Muscle layer of duodenum (tissue), 2 donors: ENCODE measurements at regions not wholly inside any gene's neighbourhood (a gene's known extent, or its start where the extent isn't known, plus 50 kb on each side); places are given as distances from the start of the nearest gene placed in this dataset.
"Not testable (repeated sequence)": the region's sequence is repeated elsewhere in the genome, so short reads cannot be mapped to it uniquely, and the experiment has no call there.

Source experiments
- H3K27ac ChIP-seq: one replicate; pipeline ENCODE4 v1.7.0; 2013; ENCODE audit warnings: mild to moderate bottlenecking, low read length
- H3K27me3 ChIP-seq: one replicate; pipeline ENCODE4 v1.7.0; 2013; ENCODE audit warnings: low read depth, mild to moderate bottlenecking, control low read depth, low read length
- H3K36me3 ChIP-seq, 2 donors: one replicate each; pipeline ENCODE4 v1.7.0; 2013; ENCODE audit warnings: low read length in 2 of 2, control low read depth in 1 of 2, mild to moderate bottlenecking in 1 of 2; ENCODE audit not compliant: insufficient read depth in 2 of 2, control insufficient read depth in 1 of 2
- H3K4me1 ChIP-seq, 2 donors: one replicate each; pipeline ENCODE4 v1.7.0; 2013; ENCODE audit warnings: low read length in 2 of 2, mild to moderate bottlenecking in 2 of 2, control low read depth in 1 of 2, moderate library complexity in 1 of 2; ENCODE audit not compliant: insufficient read depth in 2 of 2, control insufficient read depth in 1 of 2
- H3K4me3 ChIP-seq, 2 donors: one replicate each; pipeline ENCODE4 v1.7.0; 2013; ENCODE audit warnings: low read length in 2 of 2, low read depth in 1 of 2, mild to moderate bottlenecking in 1 of 2
- H3K9me3 ChIP-seq, 2 donors: one replicate each; pipeline ENCODE4 v1.7.0; 2013; ENCODE audit warnings: low read length in 2 of 2, control low read depth in 1 of 2, mild to moderate bottlenecking in 1 of 2; ENCODE audit not compliant: control insufficient read depth in 1 of 2
- donor health status: healthy.

DNA sequence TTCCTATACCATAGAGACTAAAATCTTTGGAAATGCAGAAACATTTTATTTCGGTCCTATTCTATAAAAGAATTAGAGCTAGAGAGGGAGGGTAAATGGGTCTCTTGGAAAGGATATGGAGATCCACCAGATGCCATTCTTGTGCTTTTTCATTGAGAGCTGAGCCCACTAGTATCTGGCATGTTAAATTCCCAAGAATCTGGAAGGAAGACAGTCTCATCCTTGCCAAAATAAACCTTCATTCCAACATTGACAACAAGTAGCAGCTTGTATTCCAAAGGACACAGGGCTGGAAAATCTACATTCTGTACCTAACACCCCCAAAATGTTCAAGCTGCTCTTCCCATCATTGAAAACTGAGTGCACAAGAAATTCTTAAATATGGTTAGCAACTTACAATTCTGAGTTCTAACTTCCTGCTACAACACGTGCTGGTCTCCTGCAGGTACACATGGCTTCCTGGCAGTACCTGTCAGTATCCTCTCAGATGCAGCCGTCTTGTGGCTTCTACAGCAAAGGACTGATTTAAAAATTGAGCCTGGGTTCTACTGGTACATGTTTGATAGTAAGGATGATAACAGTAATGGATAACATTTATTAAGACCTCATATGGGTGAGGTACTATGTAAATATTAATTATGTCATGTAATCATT is 348.1 kb downstream of the SV2B start:
- no peaks in the 10 kb centered on the region for H3K27me3 ChIP-seq
- H3K9me3 ChIP-seq = no peaks in the 10 kb centered on the region
- no peak overlapping the region for H3K4me3 ChIP-seq
- H3K4me1 ChIP-seq = no peaks in the 10 kb centered on the region
- no peak overlapping the region for H3K27ac ChIP-seq
- no peaks in the 10 kb centered on the region for H3K36me3 ChIP-seq

DNA sequence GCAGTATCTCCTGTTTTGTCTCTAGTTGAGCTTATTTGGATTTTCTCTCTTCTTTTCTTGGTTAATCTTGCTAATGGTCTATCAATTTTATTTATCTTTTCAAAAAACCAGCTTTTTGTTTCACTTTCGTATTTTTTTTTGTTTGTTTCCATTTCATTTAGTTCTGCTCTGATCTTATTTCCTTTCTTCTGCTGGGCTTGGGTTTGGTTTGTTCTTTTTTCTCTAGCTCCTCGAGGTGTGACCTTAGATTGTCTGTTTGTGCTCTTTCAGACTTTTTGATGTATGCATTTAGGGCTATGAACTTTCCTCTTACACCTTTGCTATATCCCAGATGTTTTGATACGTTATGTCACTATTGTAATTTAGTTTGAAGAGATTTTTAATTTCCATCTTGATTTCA is 353.3 kb downstream of the SV2B start:
- not testable (repeated sequence) for H3K4me1 ChIP-seq, H3K9me3 ChIP-seq, H3K4me3 ChIP-seq, H3K27ac ChIP-seq, H3K36me3 ChIP-seq, H3K27me3 ChIP-seq

DNA sequence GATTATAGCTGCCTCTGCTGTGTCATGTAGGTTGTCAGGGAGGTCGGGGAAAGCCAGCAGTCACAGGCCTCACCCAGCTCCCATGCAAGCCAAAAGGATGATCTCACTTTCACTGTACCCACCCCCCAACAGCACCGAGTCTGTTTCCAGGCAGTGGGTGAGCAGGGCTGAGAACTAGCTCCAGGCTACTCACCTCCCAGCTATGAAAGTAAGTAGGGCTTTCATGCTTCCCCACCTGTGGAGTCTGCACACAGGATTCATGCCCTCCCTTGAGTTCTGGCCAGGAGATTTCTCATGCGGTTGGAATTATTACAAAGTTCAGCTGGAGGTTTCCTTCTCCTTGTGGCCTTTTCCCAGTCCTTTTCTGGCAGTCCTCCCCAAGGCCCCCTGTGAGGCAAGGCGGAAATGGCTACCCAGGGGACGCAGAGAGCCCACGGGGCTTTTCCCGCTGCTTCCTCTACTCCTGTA is 356.2 kb downstream of the SV2B start:
- no peaks in the 10 kb centered on the region for H3K4me1 ChIP-seq
- H3K27ac ChIP-seq = no peak overlapping the region
- no peaks in the 10 kb centered on the region for H3K36me3 ChIP-seq

DNA sequence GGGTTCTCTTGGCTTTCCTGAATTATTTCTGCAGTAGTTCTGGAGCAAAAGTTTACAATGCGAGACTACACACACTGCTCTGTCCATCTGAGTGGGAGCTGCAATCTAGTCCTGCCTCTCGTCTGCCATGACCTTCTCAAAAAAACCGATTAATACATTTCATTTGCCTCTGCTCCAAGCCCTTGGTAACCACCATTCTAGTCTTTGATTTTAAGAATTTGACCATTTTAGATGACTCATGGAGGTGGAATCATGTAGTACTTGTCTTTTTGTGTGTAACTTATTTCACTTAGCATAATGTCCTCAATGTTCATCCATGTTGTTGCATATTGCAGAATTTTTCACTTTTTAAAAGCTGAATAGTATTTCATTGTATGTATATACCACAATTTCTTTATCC is 356.9 kb downstream of the SV2B start:
- Histone ChIP-seq H3K36me3 (no peaks in the 10 kb centered on the region), H3K4me1 (no peaks in the 10 kb centered on the region), H3K27me3 (no peaks in the 10 kb centered on the region), H3K4me3 (no peak overlapping the region), H3K27ac (no peak overlapping the region), H3K9me3 (peaks cover 0 to 2% of the 10 kb centered on the region in 2 donors)

More for the DNA sequence above, 356.2 kb downstream of the SV2B start:
- Histone ChIP-seq H3K9me3 (peaks cover 0 to 2% of the 10 kb centered on the region in 2 donors), H3K4me3 (no peak overlapping the region), H3K27me3 (no peaks in the 10 kb centered on the region)

DNA sequence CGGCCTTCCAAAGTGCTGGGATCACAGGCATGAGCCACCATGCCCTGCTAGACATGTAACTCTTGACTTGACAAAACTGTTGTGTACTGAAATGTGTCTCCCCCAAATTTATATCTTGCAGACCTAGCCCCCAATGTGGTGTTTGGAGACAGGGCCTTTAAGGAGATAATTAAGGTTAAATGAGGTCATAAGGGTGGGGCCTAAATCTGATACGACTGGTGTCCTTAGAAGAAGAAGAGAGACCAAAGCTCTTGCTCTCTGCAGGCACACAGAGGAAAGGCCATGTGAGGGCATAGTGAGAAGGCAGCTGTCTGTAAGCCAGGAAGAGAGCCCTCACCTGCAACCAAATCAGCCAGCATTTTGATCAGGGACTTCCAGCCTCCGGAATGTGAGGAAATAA is 361.3 kb downstream of the SV2B start:
- H3K4me1 ChIP-seq = no peaks in the 10 kb centered on the region

DNA sequence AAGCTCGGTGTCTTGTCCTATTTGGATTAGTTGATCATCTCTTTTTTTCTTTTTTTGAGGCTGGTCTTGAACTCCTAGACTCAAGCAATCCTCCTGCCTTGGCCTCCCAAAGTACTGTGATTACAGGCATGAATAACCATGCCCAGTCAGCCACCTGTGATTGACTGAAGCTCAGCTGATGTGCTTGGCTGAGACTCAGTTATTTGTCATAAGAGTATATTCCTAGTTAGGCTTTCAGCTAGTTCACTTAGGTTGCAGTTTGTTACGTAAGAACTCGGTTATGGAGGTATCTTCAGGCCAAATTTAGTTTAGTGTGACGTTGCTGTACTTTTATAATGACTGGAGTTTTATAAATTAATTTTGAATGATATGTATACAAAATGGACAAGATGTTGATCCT is 365.0 kb downstream of the SV2B start:
- H3K27ac ChIP-seq = no peak overlapping the region
- no peaks in the 10 kb centered on the region for H3K4me1 ChIP-seq
- no peaks in the 10 kb centered on the region for H3K9me3 ChIP-seq

More for the DNA sequence above, 361.3 kb downstream of the SV2B start:
- no peaks in the 10 kb centered on the region for H3K36me3 ChIP-seq
- H3K4me3 ChIP-seq = no peak overlapping the region
- no peaks in the 10 kb centered on the region for H3K27me3 ChIP-seq
- H3K9me3 ChIP-seq = no peaks in the 10 kb centered on the region
- H3K27ac ChIP-seq = no peak overlapping the region

DNA sequence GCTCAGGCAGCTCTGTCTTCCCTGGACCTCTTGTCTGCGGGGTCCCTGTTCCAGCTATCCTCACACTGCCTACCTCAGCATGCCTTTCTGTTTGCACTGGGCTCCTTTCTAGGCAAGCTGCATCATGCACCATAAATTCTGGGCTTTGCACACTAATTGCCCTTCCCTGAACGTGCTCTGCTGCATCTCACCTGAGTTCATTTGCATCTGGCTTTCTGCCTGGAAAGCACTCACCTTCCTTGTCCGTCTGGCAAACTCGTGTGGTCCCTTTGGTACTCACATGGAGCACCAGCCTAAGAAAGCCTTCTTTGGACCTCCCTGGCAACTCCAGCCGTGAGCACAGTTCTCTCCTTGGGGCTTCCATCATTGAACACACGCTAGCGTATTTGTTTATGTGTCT is 365.6 kb downstream of the SV2B start:
- Histone ChIP-seq H3K27ac (no peak overlapping the region), H3K4me1 (no peaks in the 10 kb centered on the region), H3K9me3 (no peaks in the 10 kb centered on the region), H3K36me3 (no peaks in the 10 kb centered on the region), H3K4me3 (no peak overlapping the region), H3K27me3 (no peaks in the 10 kb centered on the region)

More for the DNA sequence above, 365.0 kb downstream of the SV2B start:
- Histone ChIP-seq H3K36me3 (no peaks in the 10 kb centered on the region), H3K4me3 (no peak overlapping the region), H3K27me3 (no peaks in the 10 kb centered on the region)

DNA sequence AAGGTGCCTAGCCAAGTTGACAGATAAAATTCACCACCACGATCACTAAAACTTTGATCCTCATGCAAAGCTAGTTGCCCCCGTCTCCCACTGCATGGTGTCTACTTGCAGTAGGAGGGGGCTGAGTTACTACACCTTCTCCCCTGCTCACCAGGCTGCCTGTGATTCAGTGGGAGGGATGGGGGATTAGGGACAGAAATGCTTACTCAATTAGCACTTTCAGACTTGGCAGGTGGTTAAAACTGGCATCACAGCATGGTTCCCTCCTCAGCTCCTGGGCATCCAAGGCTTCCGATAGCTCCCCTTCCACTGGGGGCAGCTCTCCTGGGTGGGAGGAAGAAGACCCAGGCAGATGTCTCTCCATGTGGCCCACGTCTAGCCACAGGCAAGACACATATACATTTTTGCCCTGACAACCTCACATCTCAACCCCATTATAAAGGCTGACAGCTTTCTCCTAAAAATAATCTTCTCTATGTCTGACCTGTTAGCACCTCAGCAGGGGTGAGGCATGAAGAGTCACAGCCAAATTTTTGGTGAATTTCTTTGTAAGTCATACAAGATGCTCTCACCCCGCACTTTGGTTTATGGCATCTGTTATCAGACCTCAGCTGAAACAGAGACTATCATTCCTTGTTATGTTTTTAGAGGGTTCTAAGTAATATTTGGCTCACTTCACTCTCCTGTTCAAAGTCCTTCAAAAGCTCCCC is 369.0 kb downstream of the SV2B start:
- no peaks in the 10 kb centered on the region for H3K4me1 ChIP-seq
- no peaks in the 10 kb centered on the region for H3K9me3 ChIP-seq
- no peaks in the 10 kb centered on the region for H3K36me3 ChIP-seq
- no peak overlapping the region for H3K27ac ChIP-seq
- no peaks in the 10 kb centered on the region for H3K27me3 ChIP-seq
- H3K4me3 ChIP-seq = no peak overlapping the region

DNA sequence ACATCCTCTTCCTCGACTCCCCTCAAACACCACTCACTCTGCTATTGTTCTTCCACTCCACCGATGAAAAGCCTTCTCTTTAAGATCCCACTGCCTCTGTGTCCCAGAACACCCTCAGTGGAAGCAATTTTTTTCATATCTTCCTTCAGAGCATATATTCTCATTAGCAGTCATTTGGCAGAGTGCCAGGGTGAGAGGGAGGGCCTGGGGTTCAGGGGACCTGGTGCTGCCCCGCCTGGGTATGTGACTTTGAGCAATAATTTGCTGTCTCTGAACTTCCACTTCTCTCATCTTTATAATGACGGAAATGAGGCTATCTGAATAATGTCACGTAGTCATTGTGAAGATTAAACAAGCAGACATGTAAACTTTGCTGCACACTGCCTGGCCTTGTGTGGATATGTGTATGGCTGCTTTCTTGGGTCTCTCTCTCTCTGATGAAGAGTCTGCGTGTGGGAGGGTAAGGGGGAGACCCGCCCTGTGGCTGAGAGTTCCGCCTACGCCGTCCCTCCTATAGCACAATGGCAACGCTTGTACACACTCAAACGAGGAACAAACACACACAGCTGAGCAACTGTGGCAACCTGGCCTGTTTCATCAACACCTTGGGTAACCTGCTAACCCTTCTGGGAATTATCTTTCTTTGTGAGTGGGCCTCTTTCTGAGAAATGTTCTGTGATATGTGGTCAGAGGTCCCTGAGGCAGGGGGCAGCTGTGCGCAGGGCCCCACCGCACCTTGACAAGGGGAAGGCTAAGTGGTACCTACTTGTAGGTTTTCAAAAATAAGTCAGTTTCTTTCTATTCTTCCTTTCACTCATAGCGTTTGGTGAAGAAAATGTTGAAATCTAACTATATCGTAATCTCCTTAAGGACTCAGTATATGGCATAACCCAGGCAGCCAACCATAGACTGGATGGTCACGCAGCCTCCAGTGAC is 369.8 kb downstream of the SV2B start:
- no peaks in the 10 kb centered on the region for H3K4me1 ChIP-seq
- peak overlapping the region; percentile 8 for H3K27ac ChIP-seq
- no peaks in the 10 kb centered on the region for H3K27me3 ChIP-seq
- H3K4me3 ChIP-seq = no peak overlapping the region
- no peaks in the 10 kb centered on the region for H3K36me3 ChIP-seq
- H3K9me3 ChIP-seq = no peaks in the 10 kb centered on the region

DNA sequence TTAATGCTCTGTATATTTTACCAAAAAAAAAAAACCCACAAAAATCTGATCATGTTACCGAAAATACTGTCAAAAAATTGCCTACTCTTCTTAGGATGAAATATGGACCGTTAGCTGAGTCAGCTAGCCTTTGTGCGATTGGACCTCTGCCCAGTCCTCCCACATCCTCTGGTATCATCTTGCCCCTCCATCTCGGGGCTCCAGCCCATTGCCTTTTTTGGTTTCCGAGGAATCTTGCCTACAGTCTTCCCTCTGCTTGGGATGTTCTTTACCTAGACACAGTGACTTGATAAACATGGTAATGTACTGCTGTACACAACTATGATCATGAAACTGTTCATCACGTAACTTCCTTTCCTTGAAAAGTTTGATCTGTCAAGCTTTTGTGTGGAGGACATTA is 371.4 kb downstream of the SV2B start:
- H3K4me1 ChIP-seq = no peaks in the 10 kb centered on the region
- no peaks in the 10 kb centered on the region for H3K36me3 ChIP-seq
- no peaks in the 10 kb centered on the region for H3K9me3 ChIP-seq
- no peaks in the 10 kb centered on the region for H3K27me3 ChIP-seq
- no peak overlapping the region for H3K4me3 ChIP-seq
- H3K27ac ChIP-seq = no peak overlapping the region

DNA sequence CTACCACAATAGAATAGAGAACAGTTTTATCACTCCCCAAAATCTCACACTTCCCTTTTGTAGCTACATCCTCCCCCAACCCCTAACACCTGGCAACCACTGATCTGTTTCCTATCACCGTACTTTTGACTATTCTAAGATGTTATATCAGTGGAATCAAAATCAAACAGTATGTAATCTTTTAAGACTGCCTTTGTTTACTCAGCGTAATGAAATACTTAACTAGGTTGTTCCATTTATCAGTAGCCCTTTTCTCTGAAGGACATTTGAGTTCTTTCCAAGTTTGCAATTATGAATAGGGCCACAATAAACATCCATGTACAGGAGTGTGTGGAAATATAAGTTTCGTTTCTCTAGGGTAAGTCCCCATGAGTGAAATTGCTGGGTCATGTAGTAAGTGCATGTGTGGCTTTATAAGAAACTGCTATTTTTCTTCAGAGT is 372.3 kb downstream of the SV2B start:
- no peaks in the 10 kb centered on the region for H3K9me3 ChIP-seq
- H3K4me1 ChIP-seq = no peaks in the 10 kb centered on the region
- no peak overlapping the region for H3K4me3 ChIP-seq
- no peaks in the 10 kb centered on the region for H3K27me3 ChIP-seq
- H3K36me3 ChIP-seq = no peaks in the 10 kb centered on the region
- H3K27ac ChIP-seq = no peak overlapping the region
